Upper lobe of left lung (tissue), 6 donors: ENCODE measurements at regions not wholly inside any gene's neighbourhood (a gene's known extent, or its start where the extent isn't known, plus 50 kb on each side); places are given as distances from the start of the nearest gene placed in this dataset.
A peak's percentile ranks its signal among the peaks of the same experiment; 100 is the strongest.
"Not testable (repeated sequence)": the region's sequence is repeated elsewhere in the genome, so short reads cannot be mapped to it uniquely, and the experiment has no call there.

Experiments used
- ATAC-seq, 2 donors: fragments of 200-7000 bp; cut with Tn5 transposase; one replicate each; pipeline ENCODE4 v1.9.1; 2022; ENCODE audit warnings: mild to moderate bottlenecking in 2 of 2, moderate library complexity in 2 of 2; ENCODE audit not compliant: low FRiP score in 2 of 2
- DNase-seq, 2 donors: peaks; one replicate each; pipeline ENCODE4 v3.0.0-alpha.2; 2019 to 2020
- H3K27ac ChIP-seq, 4 donors: fragments of 200-600 bp; sonication (generic); one replicate each; pipeline ENCODE4 v1.5.1; 2016 to 2019
- H3K27me3 ChIP-seq, 4 donors: fragments of 200-600 bp; sonication (generic); one replicate each; pipeline ENCODE4 v1.5.1; 2017 to 2019
- H3K36me3 ChIP-seq, 4 donors: fragments of 200-600 bp; sonication (generic); one replicate each; pipeline ENCODE4 v1.5.1; 2016 to 2019
- H3K4me1 ChIP-seq, 4 donors: fragments of 200-600 bp; sonication (generic); one replicate each; pipeline ENCODE4 v1.5.1; 2018 to 2019
- H3K4me3 ChIP-seq, 4 donors: fragments of 200-600 bp; sonication (generic); one replicate each; pipeline ENCODE4 v1.5.1; 2017 to 2019; ENCODE audit warnings: mild to moderate bottlenecking in 2 of 4, moderate library complexity in 1 of 4
- H3K9me3 ChIP-seq, 4 donors: fragments of 200-600 bp; sonication (generic); one replicate each; pipeline ENCODE4 v1.5.1; 2018 to 2019
- WGBS, 2 donors: methylation state at CpG; one replicate each; pipeline ENCODE4 v1.1.5; 2017 to 2018; 5-methylcytosine and 5-hydroxymethylcytosine counted together
- donor health status: DM: no; HTN: no; CAD: no; lungs with moderate emphysema.
- donor health status: DM: no; HTN: yes; CAD: no; lungs with severe emphysema.

GRCh38 chr16:18192389-18192788 is 144.1 kb downstream of the NPIPA8 start:
- not testable (repeated sequence) for H3K27ac ChIP-seq, H3K4me1 ChIP-seq, H3K27me3 ChIP-seq, H3K4me3 ChIP-seq, H3K36me3 ChIP-seq, DNase-seq, H3K9me3 ChIP-seq, ATAC-seq
- WGBS, 2 donors: 83% methylated on average over 2 of the region's 2 CpGs; no CpG with 5 or more reads in 1 of the 2 donors

DNA sequence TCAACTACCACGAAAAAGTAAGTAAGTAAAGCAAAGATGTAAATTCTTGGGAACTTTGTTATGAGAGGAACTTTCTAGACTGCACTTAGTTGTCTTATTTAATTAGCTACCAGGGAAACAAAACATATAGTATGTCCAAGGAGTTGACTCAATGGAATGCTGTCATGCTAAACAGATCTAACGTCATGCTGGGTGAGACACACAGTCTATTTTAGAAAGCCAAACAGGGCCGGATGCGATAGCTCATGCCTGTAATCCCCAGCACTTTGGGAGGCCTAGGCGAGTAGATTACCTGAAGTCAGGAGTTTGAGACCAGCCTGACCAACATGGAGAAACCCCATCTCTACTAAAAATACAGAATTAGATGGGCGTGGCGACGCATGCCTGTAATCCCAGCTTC is 146.4 kb downstream of the NPIPA8 start:
- H3K36me3 ChIP-seq, H3K4me3 ChIP-seq, H3K27ac ChIP-seq, H3K9me3 ChIP-seq, H3K4me1 ChIP-seq, DNase-seq, H3K27me3 ChIP-seq: not testable (repeated sequence)
- 57 to 62% methylated on average over 1 of the region's 8 CpGs for WGBS, 2 donors
- ATAC-seq: peak in 1 of 2 donors; percentile 82

GRCh38 chr16:18184755-18185154 is 151.8 kb downstream of the NPIPA8 start:
- H3K4me1 ChIP-seq, ATAC-seq, H3K27me3 ChIP-seq, H3K9me3 ChIP-seq, H3K4me3 ChIP-seq, DNase-seq, H3K27ac ChIP-seq, H3K36me3 ChIP-seq: not testable (repeated sequence)
- no CpG with 5 or more reads among the region's 15 CpGs for WGBS, 2 donors

GRCh38 chr16:18181028-18181427 is 155.5 kb downstream of the NPIPA8 start:
- peak in 1 of 2 donors; percentile 66 for ATAC-seq
- not testable (repeated sequence) for H3K27me3 ChIP-seq, H3K9me3 ChIP-seq, H3K4me3 ChIP-seq, H3K27ac ChIP-seq, H3K4me1 ChIP-seq, DNase-seq, H3K36me3 ChIP-seq
- 49 to 81% methylated on average over 2 to 3 of the region's 6 CpGs for WGBS, 2 donors

GRCh38 chr16:18173945-18174497 is 162.5 kb downstream of the NPIPA8 start:
- not testable (repeated sequence) for H3K27me3 ChIP-seq, H3K4me1 ChIP-seq, H3K36me3 ChIP-seq, H3K9me3 ChIP-seq, H3K4me3 ChIP-seq, DNase-seq, H3K27ac ChIP-seq
- WGBS, 2 donors: 45 to 52% methylated on average over 2 of the region's 2 CpGs
- ATAC-seq: peak; percentile 10 to 79

GRCh38 chr16:18162293-18162692 is 174.2 kb downstream of the NPIPA8 start:
- WGBS, 2 donors: 46 to 65% methylated on average over 2 to 3 of the region's 3 CpGs
- H3K4me1 ChIP-seq, H3K9me3 ChIP-seq, H3K4me3 ChIP-seq, H3K36me3 ChIP-seq, H3K27ac ChIP-seq, ATAC-seq, H3K27me3 ChIP-seq, DNase-seq: not testable (repeated sequence)

GRCh38 chr16:18161224-18161623 is 175.3 kb downstream of the NPIPA8 start:
- not testable (repeated sequence) for H3K27ac ChIP-seq, ATAC-seq, H3K27me3 ChIP-seq, H3K9me3 ChIP-seq, H3K36me3 ChIP-seq, H3K4me1 ChIP-seq, DNase-seq, H3K4me3 ChIP-seq
- 69 to 84% methylated on average over 4 of the region's 4 CpGs for whole genome bisulfite sequencing, 2 donors

DNA sequence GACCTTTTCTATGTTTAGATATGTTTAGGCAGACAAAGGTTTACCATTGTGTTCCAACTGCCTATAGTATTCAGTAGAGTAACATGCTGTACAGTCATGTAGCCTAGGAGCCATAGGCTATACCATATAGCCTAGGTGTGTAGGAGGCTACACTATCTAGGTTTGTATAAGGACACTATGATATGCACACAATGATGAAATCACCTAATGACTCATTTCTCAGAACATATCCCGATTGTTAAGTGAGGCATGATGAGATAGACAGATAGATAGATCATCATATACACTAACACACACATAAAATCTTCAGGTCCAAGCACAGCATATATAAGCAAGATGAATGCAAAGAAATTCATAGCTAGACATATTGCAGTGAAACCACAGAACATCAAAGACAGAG is 177.4 kb downstream of the NPIPA8 start:
- H3K4me3 ChIP-seq, H3K27ac ChIP-seq, H3K9me3 ChIP-seq, H3K4me1 ChIP-seq, ATAC-seq, DNase-seq, H3K27me3 ChIP-seq, H3K36me3 ChIP-seq: not testable (repeated sequence)
- WGBS, 2 donors: 59 to 74% methylated on average over 1 of the region's 1 CpG

GRCh38 chr16:18157854-18158253 is 178.7 kb downstream of the NPIPA8 start:
- ATAC-seq: not testable (repeated sequence)
- WGBS, 2 donors: 79 to 86% methylated on average over 1 of the region's 1 CpG

DNA sequence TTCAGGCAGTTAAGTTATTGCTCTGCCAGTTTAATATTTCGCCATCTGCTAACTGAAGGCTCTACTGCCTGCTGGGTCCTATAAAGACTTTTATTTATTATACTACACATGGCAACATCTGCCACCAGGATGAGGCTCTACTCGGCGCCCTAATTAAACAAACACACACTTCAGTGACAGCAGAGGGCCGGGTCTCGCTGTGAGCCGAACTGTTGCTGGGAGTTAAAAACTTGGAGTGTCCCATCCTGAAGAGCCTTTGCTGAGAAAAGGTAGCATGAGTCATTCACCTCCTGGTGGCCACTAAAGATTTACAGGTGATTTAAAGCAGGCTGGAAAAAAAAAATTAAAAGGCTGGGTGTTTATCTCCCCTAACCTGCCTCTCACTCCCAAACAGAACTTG is 183.7 kb downstream of the NPIPA8 start:
- peak in 1 of 2 donors; percentile 67 for ATAC-seq
- 25% methylated on average over 5 of the region's 6 CpGs; no CpG with 5 or more reads in 1 of the 2 donors for WGBS, 2 donors

More at GRCh38 chr16:18157854-18158253, 178.7 kb downstream of the NPIPA8 start:
- DNase-seq, H3K9me3 ChIP-seq, H3K4me3 ChIP-seq, H3K4me1 ChIP-seq, H3K27ac ChIP-seq, H3K27me3 ChIP-seq, H3K36me3 ChIP-seq: not testable (repeated sequence)

DNA sequence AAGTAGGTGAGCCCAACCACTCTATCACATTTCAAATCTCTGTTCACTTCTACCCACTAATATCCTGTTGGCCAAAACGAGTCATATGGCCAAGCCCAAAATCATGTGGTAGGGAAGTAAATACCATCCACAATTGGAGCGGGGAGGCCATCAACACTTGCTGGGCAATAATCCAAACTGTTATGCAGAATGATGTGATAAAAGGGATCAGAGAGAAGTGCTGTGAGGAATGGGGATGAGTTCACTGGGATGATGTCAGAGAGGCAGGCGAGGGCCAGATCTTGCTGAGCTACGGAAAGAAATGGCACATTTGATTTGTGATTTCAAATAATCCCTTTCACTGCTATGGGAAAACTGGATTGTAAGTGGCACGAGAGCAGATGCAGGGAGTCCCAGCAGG is 188.4 kb downstream of the NPIPA8 start:
- H3K4me1 ChIP-seq, H3K27ac ChIP-seq, H3K36me3 ChIP-seq, H3K27me3 ChIP-seq, H3K4me3 ChIP-seq, DNase-seq, H3K9me3 ChIP-seq: not testable (repeated sequence)
- peak in 1 of 2 donors; percentile 56 for ATAC-seq
- WGBS, 2 donors: 86% methylated on average over 1 of the region's 5 CpGs; no CpG with 5 or more reads in 1 of the 2 donors

More for the DNA sequence above, 183.7 kb downstream of the NPIPA8 start:
- H3K9me3 ChIP-seq, H3K4me1 ChIP-seq, H3K4me3 ChIP-seq, H3K27me3 ChIP-seq, DNase-seq, H3K27ac ChIP-seq, H3K36me3 ChIP-seq: not testable (repeated sequence)

DNA sequence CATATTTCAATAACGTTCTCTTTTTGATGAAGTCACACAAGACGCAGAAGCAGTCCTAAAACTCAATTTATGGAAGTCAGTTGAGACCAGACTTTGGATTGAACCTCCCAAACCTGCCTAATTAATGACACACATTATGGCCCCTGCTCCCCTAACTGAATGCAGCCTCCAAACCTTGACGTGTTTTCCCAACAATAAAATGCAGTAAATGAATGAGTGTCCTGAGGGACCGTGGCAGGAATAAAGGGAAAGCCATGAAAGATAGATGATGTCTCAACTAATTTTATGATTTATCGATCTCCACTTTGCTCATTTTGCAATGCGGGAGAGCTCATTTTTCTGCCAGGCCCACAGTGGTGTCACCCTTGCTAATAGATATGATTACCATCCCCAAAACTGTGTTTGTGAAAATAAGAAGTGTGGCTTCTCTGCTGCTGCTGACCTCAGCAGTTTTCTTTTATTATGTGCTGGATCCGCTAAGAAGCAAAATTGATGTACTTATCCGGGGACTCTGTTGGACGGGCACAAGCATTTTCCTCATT is 189.9 kb downstream of the NPIPA8 start:
- not testable (repeated sequence) for H3K9me3 ChIP-seq, DNase-seq, H3K27ac ChIP-seq, H3K27me3 ChIP-seq, ATAC-seq, H3K36me3 ChIP-seq, H3K4me3 ChIP-seq, H3K4me1 ChIP-seq
- no CpG with 5 or more reads among the region's 9 CpGs for WGBS, 2 donors

- WGBS, 2 donors: no CpG with 5 or more reads among the region's 5 CpGs
- not testable (repeated sequence) for H3K27ac ChIP-seq, ATAC-seq, DNase-seq, H3K4me1 ChIP-seq, H3K27me3 ChIP-seq, H3K36me3 ChIP-seq, H3K4me3 ChIP-seq, H3K9me3 ChIP-seq
Observed at GRCh38 chr16:18142066-18142465, 194.5 kb downstream of the NPIPA8 start.

GRCh38 chr16:18136288-18136687 is 200.2 kb downstream of the NPIPA8 start:
- ATAC-seq, H3K36me3 ChIP-seq, H3K9me3 ChIP-seq, H3K27ac ChIP-seq, H3K4me1 ChIP-seq, H3K4me3 ChIP-seq, H3K27me3 ChIP-seq, DNase-seq: not testable (repeated sequence)
- WGBS, 2 donors: no CpG with 5 or more reads among the region's 1 CpG
